ENCODE measurements at regions not wholly inside any gene's neighbourhood (a gene's known extent, or its start where the extent isn't known, plus 50 kb on each side); places are given as distances from the start of the nearest gene placed in this dataset.

DNA sequence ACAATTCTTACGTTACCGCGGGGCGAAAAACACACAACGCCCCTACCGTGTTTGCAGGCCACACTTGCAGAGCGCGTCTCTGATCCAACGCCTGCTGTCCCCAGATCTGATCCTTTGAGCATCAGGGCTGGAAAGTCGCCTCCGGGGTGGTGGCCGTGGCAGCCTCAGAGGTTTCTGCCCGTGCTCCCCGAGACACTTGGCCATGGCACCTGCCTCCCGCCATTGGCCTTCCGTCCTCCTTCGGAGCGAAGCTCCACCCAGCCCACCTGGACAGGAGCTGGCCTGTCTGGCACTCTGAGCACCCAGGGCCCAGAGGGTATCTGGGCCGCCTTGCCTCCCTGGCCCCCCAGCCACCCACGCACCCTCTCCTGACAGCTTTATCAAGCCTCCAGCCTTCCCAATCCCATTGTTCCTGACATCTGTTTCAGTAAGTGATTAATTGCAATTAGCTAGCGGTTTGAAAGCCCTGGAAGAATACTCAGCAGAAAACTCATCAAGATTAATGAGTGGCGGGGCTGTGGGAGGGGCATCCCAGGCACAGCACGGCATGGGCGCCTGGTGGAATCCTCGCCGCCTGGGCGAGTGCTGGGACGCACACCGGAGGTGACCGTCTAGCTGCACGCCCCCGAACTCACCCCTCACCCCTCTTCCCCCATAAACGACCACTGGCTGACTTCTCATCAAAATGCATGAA is 181.5 kb upstream of the GSE1 start:
- no peak for TF ChIP-seq POLR2A (IDR thresholded peaks at IDR 0.05)
- TF ChIP-seq, protein P1, sequence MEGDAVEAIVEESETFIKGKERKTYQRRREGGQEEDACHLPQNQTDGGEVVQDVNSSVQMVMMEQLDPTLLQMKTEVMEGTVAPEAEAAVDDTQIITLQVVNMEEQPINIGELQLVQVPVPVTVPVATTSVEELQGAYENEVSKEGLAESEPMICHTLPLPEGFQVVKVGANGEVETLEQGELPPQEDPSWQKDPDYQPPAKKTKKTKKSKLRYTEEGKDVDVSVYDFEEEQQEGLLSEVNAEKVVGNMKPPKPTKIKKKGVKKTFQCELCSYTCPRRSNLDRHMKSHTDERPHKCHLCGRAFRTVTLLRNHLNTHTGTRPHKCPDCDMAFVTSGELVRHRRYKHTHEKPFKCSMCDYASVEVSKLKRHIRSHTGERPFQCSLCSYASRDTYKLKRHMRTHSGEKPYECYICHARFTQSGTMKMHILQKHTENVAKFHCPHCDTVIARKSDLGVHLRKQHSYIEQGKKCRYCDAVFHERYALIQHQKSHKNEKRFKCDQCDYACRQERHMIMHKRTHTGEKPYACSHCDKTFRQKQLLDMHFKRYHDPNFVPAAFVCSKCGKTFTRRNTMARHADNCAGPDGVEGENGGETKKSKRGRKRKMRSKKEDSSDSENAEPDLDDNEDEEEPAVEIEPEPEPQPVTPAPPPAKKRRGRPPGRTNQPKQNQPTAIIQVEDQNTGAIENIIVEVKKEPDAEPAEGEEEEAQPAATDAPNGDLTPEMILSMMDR (IDR thresholded peaks at IDR 0.05 in 4 of 5, conservative IDR thresholded peaks at IDR 0.05 in 1 of 5): no peak
